ENCODE measurements at regions not wholly inside any gene's neighbourhood (a gene's known extent, or its start where the extent isn't known, plus 50 kb on each side); places are given as distances from the start of the nearest gene placed in this dataset.

DNA sequence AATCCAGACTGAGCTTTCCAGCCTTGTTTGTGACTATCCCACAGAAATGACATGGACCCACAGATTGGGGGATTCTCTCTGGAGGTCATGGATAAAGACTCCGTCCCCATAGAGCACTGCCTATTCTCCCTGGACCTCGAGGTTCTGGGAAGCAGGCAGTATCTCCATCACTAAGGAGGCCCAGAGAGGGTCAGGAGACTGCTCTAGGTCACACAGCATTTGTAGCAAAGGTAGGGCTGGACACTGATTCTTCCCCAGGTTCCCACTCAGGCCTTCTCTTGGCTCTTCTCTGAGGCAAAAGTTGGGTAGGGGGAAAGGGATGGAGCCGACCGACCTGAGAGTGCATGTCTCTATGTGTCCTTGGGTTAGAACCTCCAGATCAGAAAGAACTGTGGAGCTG lies 80.9 kb downstream of the PTPRS start:
- H3K27me3 Mint-ChIP-seq (ENCODE audit: insufficient read depth, unreplicated experiment): no peaks in the 10 kb centered on the region
- H3K4me1 Mint-ChIP-seq (ENCODE audit: insufficient read depth, unreplicated experiment): no peaks in the 10 kb centered on the region
- peaks cover 14% of the 10 kb centered on the region for H3K9me3 Mint-ChIP-seq (ENCODE audit: unreplicated experiment)
- intact Hi-C loops (cut with micrococcal nuclease): no loop called here
- BruUV-seq (replicated peaks): no TSS peak
- H3K4me3 Mint-ChIP-seq (ENCODE audit: unreplicated experiment): no peak overlapping the region
- CTCF ChIA-PET: interaction anchor here (0.6 kb wide), 1 partner anchor 244 kb away, joined by 3 read pairs; no protein-coding TSS in a partner anchor
- TF ChIP-seq, protein P1, sequence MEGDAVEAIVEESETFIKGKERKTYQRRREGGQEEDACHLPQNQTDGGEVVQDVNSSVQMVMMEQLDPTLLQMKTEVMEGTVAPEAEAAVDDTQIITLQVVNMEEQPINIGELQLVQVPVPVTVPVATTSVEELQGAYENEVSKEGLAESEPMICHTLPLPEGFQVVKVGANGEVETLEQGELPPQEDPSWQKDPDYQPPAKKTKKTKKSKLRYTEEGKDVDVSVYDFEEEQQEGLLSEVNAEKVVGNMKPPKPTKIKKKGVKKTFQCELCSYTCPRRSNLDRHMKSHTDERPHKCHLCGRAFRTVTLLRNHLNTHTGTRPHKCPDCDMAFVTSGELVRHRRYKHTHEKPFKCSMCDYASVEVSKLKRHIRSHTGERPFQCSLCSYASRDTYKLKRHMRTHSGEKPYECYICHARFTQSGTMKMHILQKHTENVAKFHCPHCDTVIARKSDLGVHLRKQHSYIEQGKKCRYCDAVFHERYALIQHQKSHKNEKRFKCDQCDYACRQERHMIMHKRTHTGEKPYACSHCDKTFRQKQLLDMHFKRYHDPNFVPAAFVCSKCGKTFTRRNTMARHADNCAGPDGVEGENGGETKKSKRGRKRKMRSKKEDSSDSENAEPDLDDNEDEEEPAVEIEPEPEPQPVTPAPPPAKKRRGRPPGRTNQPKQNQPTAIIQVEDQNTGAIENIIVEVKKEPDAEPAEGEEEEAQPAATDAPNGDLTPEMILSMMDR (IDR thresholded peaks at IDR 0.05; ENCODE audit: unreplicated experiment): no peak
- H3K27ac Mint-ChIP-seq (ENCODE audit: low read depth, unreplicated experiment): no peak overlapping the region
- peaks cover 5% of the 10 kb centered on the region for H3K36me3 Mint-ChIP-seq (ENCODE audit: insufficient read depth, unreplicated experiment)
- POLR2A ChIA-PET: no interaction called here
- no peak for DNase-seq (ENCODE audit: unreplicated experiment)

DNA sequence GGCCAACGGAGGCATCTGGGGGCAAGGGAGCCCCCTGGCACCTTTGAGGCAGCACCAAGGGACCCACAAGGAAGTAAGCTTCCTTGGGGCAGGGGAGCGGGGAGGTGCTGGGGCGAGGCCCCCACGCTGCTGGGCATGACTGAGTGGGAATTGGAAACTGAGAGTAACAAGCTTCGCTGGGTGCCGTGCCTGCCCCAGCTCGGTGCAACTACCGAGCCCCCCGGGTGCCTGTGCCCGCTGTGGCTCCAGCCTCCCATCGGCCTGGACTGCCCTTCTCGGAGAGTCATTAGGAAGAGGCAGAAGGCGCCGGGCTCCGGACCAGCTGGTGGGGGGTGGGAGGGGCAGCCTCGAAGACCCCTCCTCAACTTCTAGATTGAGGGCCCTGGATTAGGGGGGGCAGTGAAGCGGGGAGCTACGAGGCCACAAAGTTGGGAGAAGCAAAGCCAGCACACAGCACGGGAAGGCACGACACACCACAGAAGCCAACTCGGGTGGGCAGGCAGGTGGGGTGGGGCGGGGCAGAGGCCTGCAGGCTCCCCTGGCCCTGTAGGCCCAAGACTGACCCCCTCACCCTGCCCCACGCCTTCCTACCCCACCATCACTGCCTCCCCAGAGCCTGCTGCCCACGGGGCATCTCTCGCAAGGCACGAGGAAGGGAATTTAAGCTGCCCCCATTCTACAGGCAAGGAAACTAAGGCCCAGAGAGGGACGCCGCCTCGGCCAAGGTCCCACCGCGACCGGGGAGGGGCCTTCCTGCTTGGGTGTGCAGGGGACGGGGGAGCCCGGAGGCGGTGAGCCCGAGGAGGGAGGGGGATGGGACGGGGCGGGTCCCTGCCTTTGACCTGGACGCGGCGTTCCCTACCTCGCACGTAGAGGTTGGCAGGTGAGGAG lies 83.2 kb downstream of the PTPRS start:
- H3K27ac Mint-ChIP-seq (ENCODE audit: low read depth, unreplicated experiment): no peak overlapping the region
- BruUV-seq (replicated peaks): no TSS peak
- H3K9me3 Mint-ChIP-seq (ENCODE audit: unreplicated experiment): peaks cover 22% of the 10 kb centered on the region
- no peak for DNase-seq (ENCODE audit: unreplicated experiment)
- H3K27me3 Mint-ChIP-seq (ENCODE audit: insufficient read depth, unreplicated experiment): no peaks in the 10 kb centered on the region
- no peak overlapping the region for H3K4me3 Mint-ChIP-seq (ENCODE audit: unreplicated experiment)
- TF ChIP-seq, protein P1 (IDR thresholded peaks at IDR 0.05; ENCODE audit: unreplicated experiment): no peak
- ChIA-PET CTCF (interaction anchor here (1.1 kb wide), 1 partner anchor 15 kb away, joined by 3 read pairs; no protein-coding TSS in a partner anchor), POLR2A (no interaction called here)
- intact Hi-C loops (cut with micrococcal nuclease): no loop called here
- no peaks in the 10 kb centered on the region for H3K4me1 Mint-ChIP-seq (ENCODE audit: insufficient read depth, unreplicated experiment)
- peaks cover 5% of the 10 kb centered on the region for H3K36me3 Mint-ChIP-seq (ENCODE audit: insufficient read depth, unreplicated experiment)

DNA sequence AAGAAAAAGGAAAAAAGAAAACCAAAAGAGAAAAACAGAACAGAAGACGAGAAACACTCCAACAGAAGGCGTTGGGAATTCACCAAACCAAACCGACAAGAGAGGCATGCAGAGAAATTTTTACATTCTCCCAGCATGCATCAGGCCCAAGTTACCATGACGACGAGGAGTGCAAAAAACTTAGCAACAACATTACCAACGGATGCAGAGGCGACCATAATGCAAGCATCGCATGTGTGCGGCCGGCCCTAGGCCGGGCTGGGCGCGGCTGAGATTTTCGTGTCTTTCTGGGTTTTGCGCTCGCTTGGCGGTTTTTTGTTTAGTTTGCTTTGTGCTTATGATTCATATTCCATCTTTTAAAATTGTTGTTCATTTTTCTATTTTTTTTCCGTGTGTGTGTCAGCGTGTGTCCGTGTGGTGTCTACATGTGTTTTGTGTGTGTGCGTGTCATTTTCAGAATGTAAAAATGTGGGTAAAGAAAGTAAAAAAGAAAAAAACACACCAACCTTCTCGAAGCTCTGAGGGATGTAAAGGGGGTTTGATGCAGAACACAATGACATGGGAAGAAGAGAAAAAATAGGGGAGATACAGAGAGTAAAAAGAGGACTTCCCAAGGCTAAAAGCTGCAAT lies 84.9 kb downstream of the PTPRS start:
- H3K27me3 Mint-ChIP-seq (ENCODE audit: insufficient read depth, unreplicated experiment): no peaks in the 10 kb centered on the region
- BruUV-seq (replicated peaks): no TSS peak
- intact Hi-C loops (cut with micrococcal nuclease): no loop called here
- peaks cover 5% of the 10 kb centered on the region for H3K36me3 Mint-ChIP-seq (ENCODE audit: insufficient read depth, unreplicated experiment)
- DNase-seq (ENCODE audit: unreplicated experiment): no peak
- POLR2A ChIA-PET: no interaction called here
- TF ChIP-seq, protein P1 (IDR thresholded peaks at IDR 0.05; ENCODE audit: unreplicated experiment): no peak
- H3K27ac Mint-ChIP-seq (ENCODE audit: low read depth, unreplicated experiment): no peak overlapping the region
- no peak overlapping the region for H3K4me3 Mint-ChIP-seq (ENCODE audit: unreplicated experiment)
- CTCF ChIA-PET: interaction anchor here (0.7 kb wide), 1 partner anchor 16 kb away, joined by 3 read pairs; no protein-coding TSS in a partner anchor
- peaks cover 22% of the 10 kb centered on the region for H3K9me3 Mint-ChIP-seq (ENCODE audit: unreplicated experiment)
- no peaks in the 10 kb centered on the region for H3K4me1 Mint-ChIP-seq (ENCODE audit: insufficient read depth, unreplicated experiment)

DNA sequence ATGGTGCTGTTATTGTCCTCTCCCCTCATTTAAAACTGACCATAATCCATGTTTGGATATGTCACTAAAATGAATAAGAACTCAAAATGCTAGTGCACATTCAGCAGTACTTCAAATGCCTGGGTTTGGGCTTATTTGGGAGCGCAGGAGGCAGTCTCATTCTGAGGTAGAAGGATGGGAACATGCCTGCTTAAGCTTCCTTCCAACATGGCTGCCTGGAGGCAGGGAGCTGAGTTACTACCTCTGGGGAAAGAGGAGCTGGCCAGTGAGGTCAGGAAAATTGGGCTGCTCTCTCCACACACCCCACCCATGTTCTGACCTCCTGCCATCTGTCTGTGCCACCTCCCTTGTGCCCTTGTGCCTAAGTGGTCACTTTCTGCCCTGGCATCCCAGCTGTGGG lies 85.7 kb downstream of the PTPRS start:
- intact Hi-C loops (cut with micrococcal nuclease): no loop called here
- TF ChIP-seq, protein P1 (IDR thresholded peaks at IDR 0.05; ENCODE audit: unreplicated experiment): no peak
- Mint-ChIP-seq H3K27me3 (ENCODE audit: insufficient read depth, unreplicated experiment) (no peaks in the 10 kb centered on the region), H3K4me1 (ENCODE audit: insufficient read depth, unreplicated experiment) (no peaks in the 10 kb centered on the region), H3K9me3 (ENCODE audit: unreplicated experiment) (peaks cover 22% of the 10 kb centered on the region), H3K4me3 (ENCODE audit: unreplicated experiment) (no peak overlapping the region), H3K36me3 (ENCODE audit: insufficient read depth, unreplicated experiment) (peaks cover 5% of the 10 kb centered on the region), H3K27ac (ENCODE audit: low read depth, unreplicated experiment) (no peak overlapping the region)
- DNase-seq (ENCODE audit: unreplicated experiment): no peak
- POLR2A ChIA-PET: no interaction called here
- BruUV-seq (replicated peaks): no TSS peak
- CTCF ChIA-PET: no interaction called here
